Stomach (tissue), 4 donors: ENCODE measurements at regions not wholly inside any gene's neighbourhood (a gene's known extent, or its start where the extent isn't known, plus 50 kb on each side); places are given as distances from the start of the nearest gene placed in this dataset.

Experiments used
- EP300 ChIP-seq: sonication (generic); formaldehyde crosslinking; IDR thresholded peaks from one replicate; pipeline ENCODE4 v1.6.1; 2017; ENCODE audit warnings: antibody characterized with exemption
- POLR2A ChIP-seq, 4 donors: fragments of 450-650 bp; IDR thresholded peaks; one replicate each; pipeline ENCODE4 v1.6.1; 2016; ENCODE audit warnings: antibody characterized with exemption in 4 of 4, control low read depth in 2 of 4, mild to moderate bottlenecking in 1 of 4, moderate library complexity in 1 of 4
- POLR2AphosphoS5 ChIP-seq, 3 donors: sonication (generic); formaldehyde crosslinking; IDR thresholded peaks; one replicate each; pipeline ENCODE4 v1.6.1; 2016; ENCODE audit warnings: antibody characterized with exemption in 3 of 3
- TF ChIP-seq, protein P1 (sequence below), 7 experiments: fragments of 450-650 bp in 4 of 7; fragments of 200-600 bp in 3 of 7; sonication (generic) in 3 of 7; IDR thresholded peaks; one replicate each; pipeline ENCODE4 v1.5.1; 2016 to 2019; ENCODE audit warnings: antibody characterized with exemption in 7 of 7, control low read depth in 2 of 7, mild to moderate bottlenecking in 1 of 7

- no peak for TF ChIP-seq POLR2A (IDR thresholded peaks at IDR 0.05)
- TF ChIP-seq POLR2AphosphoS5 (IDR thresholded peaks at IDR 0.05) = no peak
- TF ChIP-seq, protein P1, sequence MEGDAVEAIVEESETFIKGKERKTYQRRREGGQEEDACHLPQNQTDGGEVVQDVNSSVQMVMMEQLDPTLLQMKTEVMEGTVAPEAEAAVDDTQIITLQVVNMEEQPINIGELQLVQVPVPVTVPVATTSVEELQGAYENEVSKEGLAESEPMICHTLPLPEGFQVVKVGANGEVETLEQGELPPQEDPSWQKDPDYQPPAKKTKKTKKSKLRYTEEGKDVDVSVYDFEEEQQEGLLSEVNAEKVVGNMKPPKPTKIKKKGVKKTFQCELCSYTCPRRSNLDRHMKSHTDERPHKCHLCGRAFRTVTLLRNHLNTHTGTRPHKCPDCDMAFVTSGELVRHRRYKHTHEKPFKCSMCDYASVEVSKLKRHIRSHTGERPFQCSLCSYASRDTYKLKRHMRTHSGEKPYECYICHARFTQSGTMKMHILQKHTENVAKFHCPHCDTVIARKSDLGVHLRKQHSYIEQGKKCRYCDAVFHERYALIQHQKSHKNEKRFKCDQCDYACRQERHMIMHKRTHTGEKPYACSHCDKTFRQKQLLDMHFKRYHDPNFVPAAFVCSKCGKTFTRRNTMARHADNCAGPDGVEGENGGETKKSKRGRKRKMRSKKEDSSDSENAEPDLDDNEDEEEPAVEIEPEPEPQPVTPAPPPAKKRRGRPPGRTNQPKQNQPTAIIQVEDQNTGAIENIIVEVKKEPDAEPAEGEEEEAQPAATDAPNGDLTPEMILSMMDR (IDR thresholded peaks at IDR 0.05) = no peak
- TF ChIP-seq EP300 = no peak
These were observed 208.7 kb downstream of the ZPLD1 start for GRCh38 chr3:102643546-102643945.
